NOMO-1 (cell line): ENCODE measurements at regions not wholly inside any gene's neighbourhood (a gene's known extent, or its start where the extent isn't known, plus 50 kb on each side); places are given as distances from the start of the nearest gene placed in this dataset.

Experiments
- DNase-seq, 2 experiments: peaks; one replicate each; lab custom pipeline; 2025; ENCODE audit not compliant: unreplicated experiment in 2 of 2; lab: John Stamatoyannopoulos, UW

DNA sequence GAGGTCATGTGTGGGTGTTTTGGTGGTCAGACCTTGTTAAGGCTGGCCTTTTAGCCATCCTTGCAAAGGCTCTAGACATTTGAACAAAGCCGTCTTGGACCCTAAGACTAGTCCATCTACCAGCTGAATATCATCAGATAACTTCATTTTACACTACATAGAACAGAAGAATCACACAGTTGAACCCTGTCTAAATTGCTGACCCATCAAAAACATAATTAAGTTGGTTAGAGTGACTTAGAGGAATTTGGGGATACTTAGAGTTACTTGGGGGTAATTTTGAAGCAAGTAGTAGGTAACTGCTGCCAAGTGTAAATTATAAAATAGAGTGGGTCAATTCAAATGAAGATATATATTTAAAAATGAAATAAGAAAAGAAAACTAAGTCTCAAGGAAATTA lies 102.9 kb upstream of the ADGRL4 start:
- DNase-seq = no peak

DNA sequence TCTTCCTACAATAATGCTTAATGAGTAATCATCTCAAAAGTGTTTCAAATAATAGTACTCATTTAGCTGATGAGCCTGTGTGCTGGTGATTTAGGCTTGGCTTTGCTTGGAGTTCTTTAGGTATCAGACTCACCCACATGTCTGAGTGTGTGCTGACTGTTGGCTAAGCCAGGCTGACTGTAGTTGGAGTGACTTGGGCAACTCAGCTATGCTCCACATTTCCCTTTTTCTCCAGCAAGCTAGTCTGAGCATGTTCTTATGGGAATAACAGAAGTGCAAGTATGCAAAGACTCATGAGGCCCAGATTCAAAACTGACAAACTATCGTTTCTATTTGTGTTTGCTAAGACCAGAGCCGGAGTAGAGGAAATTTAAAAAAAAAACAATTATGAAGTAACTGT lies 99.0 kb upstream of the ADGRL4 start:
- DNase-seq = no peak

DNA sequence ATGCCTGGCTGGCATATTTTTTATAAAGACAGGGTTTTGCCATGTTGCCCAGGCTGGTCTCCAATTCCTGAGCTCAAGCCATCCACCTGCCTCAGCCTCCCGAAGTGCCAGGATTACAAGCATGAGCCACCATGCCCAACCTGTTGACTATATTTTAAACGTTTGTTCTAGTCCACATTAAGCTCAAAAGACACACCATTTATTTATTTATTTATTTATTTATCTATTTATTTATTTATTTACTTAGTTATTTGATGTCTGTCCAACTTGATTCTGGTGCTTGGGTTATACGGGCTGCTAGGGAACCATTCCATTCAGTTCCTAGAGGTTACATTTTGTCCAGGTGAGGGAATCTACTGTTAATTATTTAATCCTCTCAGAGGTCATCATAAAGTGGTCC lies 98.1 kb upstream of the ADGRL4 start:
- no peak for DNase-seq

DNA sequence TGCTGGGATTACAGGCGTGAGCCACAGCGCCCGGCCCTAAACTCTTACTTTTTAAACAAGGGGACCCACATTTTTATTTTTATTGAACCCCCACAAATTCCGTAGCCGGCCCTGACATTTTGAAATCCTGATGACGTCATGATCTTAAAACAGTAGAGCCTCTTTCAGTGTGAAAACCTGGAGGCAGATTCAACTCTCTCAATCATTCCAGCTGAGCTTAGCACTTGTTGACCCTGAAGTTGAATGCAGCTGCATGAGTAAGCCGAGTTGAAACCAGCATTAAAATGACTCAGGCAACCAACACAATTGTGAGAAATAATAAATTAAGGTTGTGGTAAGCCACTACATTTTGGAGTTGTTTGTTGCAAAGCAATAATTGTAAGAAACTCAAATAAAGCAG lies 93.9 kb upstream of the ADGRL4 start:
- DNase-seq = no peak

DNA sequence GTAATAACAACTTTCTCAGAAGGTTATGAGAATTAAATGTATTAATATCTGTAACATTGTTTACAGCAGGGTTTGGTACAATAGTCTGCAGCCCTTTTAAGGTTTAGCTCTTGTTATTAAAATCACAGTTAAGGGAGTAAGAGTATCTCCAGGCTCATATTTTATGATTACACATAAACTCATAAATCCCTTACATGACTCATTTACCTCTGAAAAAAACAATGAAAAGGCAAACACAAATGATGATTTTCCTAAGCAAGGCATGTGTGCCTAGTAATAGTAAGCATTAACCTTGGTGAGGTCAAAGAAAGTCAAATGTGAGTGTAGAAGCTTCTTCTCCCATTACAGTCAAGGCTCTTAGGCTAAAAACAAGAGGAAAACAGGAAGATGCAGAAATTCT lies 84.5 kb upstream of the ADGRL4 start:
- no peak for DNase-seq

DNA sequence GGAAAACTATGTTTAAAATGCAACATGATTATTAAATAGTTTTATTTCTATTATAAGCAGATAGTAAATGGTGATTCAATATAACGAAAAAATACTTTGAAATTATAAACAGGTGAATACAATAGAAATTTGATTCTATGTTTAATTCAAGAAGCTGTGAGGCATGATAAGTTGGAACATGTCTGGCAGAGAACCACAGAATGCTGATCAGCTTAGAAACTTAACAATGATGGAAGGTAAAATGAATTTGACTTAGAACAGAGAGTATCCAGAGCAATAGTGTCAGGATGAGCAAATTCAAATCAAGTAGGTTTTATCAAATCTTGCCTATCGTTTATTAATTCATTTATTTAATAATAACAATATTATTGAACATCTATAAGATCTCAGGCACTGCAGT lies 83.4 kb upstream of the ADGRL4 start:
- no peak for DNase-seq

DNA sequence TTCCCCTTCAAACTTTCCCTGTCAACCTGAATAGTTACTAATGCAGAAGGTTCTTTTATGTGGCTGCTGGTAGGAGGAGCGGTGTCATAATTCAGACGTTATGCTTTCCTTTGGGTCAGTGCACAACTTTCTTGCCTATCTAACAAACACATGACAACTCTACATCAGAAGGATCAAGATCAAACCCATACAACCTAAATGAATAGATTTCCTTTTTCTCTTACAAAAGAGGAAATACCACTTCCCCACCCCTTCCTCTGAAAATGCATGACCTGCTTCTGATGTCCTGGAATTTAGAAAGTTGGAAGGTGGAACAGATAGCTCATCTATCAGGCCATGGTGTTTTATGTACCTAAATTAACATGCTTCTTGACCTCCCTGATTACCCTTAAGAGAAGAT lies 75.7 kb upstream of the ADGRL4 start:
- DNase-seq = no peak

DNA sequence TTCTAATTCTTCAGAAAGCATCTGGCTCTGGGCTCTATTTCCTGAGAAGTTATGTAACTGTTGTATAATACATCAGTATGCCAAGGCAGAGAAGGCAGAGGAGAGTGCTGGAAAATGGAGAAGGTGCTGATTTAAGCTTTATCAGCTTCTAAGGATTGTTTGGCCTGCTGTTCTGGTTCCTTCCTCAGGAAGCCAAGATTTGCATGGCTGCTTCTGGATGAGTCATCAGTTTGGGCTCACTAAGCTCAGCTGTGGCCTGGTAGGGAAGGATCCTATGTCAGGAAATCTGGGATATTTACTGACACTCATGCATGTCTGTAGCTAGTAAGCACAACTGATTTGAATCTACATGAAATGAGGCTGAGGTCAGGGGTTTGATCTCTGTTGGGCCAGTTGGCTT lies 73.2 kb upstream of the ADGRL4 start:
- DNase-seq = no peak

DNA sequence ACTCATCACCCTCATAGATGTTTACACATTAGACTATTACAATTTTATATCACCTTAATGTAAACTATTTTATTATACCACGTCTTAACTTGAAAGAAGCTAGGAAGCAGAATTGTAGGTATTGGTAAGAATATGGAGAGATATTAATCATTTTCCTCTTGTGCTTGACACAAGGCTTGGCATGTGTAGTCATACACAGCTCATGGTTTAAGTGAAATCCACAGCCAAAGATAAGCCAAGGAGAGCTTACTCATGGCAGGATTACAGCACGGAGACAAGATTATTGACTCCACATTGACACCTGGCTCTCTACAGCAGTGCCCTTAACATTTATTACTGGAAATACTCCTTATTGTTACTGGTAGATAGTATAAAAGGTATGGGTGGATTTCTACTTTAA lies 68.4 kb upstream of the ADGRL4 start:
- DNase-seq = no peak

DNA sequence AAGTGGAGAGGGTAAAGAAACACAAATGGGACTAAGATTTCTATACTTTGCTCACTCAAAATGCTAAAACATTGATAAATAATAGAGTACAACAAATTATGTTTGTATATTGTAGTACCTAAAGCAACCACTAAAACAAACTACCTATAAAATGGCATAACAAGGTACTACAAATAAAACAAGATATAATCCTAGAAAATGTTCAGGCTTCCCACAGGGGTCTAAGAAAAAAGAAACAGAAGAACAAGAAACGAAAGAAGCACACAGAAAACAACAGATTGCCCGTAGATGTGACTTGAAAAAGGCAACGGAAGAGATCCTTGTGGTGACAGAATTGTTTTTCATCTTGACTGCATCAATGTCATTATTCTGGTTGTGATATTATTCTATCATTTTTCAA lies 63.3 kb upstream of the ADGRL4 start:
- DNase-seq = no peak

DNA sequence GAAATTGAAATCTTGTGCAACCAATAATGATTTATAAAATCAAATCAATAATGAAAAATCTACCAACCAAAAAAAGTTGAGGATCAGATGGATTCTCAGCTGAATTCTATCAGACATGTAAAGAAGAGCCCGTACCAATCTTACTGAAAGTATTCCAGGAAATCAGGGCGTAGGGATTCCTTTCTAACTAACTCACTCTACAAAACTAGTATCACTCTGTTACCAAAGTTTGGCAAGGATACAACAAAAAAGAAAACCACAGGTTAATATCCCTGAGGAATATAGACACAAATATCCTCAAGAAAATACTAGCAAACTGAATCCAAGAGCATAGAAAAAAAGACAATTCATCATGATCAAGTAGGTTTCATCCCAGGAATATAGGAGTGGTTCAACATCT lies 52.8 kb upstream of the ADGRL4 start:
- DNase-seq = no peak
